CD4-positive, alpha-beta T cell treated with Interleukin-2 at 100 ng/mL for 4 hours (primary cell): ENCODE measurements at regions not wholly inside any gene's neighbourhood (a gene's known extent, or its start where the extent isn't known, plus 50 kb on each side); places are given as distances from the start of the nearest gene placed in this dataset.

Experiments
- DNase-seq: peaks from one replicate; pipeline ENCODE4 v3.0.0-alpha.2; 2020; ENCODE audit warnings: low spot score

- DNase-seq: no peak
Measured at GRCh38 chr14:98494582-98494981, 777.4 kb downstream of the BCL11B start.

DNA sequence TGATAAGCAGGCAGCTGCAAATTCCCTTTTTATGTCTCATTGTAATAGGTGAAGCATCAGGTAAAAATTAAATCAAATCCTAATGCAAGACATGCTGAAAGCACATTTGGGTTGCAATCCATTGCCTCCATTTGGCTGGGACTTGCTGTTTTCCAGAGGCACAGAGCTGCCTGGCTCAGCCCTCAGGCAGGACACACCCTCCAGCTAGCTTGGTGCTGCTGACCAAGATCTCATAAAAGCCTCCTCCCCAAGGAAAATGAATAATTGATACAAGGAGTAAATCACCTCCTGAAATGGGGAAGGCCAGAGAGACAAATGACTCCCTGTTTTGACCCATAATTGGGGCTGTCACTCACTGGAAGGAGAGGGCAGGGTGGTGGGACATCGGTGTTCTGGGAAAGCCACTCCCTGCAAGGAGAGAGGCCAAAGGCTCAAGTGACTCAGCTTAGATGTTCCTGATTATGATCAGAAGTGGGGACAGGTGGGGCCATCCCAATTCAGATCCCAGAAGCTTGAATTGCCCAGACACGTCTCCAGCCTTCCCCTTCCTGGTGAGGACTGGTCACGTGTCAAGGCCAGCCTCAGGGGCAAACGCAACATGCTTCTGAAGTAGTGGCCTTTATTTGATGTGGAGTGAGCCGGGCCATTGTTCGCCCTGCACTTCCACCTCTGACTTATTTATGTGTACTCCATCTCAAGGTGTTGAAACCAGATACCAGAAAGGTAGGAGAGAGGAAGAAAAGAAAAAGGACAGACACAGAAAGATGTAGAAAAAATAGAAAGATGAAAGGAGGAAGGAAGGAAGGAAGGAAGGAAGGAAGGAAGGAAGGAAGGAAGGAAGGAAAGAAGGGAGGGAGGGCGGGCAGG is 773.7 kb downstream of the BCL11B start:
- no peak for DNase-seq

GRCh38 chr14:98501335-98501734 is 770.7 kb downstream of the BCL11B start:
- DNase-seq: no peak

DNA sequence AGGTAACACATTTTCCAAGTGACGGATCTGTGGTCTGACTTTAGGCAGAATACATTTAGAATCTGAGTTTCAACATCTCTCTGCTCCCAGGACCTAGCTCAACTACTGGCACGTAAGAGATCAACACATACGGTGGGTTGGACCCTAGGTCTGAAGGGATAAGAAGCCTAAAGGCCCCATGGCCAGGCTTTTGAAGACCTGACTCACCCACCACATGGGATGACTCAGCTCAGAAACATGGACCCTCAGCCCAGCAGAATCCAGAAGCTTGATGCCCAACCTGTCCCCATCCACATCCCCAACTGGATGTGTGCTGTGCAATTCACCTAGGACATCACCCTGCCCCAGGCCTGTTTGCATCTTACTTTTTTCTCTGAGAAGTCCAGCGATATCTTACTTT is 770.2 kb downstream of the BCL11B start:
- DNase-seq: no peak

DNA sequence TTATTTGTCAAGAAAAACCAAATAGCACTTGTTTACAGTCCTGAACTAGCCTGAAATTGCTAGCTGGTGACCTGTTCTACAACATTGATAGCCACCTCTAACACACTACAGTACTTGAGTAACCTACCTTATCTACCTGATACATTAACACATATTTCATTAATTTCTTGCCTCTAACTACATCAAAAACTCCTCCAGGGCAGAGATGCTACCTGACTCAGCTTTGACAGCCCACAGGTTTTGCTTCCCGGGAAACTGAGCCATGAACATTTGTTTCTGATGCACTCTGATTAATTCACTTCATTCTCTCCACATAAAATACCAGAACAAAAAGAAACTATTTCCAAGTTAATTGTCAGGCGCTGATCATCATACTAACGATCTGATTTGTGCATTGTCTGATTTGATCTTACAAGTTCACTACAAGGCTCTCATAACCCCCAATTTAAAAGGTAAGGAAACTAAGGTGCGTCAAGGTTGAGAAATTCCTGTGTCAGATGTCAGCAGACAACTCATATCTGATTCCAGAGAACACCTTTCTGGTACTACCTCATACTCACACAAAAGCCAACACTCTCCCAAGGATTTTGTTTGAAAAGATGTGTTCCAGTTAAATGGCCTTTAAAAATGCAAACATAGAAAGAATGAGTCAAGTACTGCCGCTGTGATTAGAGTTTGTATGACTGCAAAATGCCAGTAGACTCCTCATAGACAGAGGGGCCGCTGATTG is 768.7 kb downstream of the BCL11B start:
- DNase-seq: no peak

GRCh38 chr14:98507264-98507663 is 764.7 kb downstream of the BCL11B start:
- no peak for DNase-seq

- DNase-seq: no peak
Measured at GRCh38 chr14:98510392-98510791, 761.6 kb downstream of the BCL11B start.

- no peak for DNase-seq
Measured at GRCh38 chr14:98512501-98513251, 759.3 kb downstream of the BCL11B start.

GRCh38 chr14:98513558-98513957 is 758.4 kb downstream of the BCL11B start:
- no peak for DNase-seq

GRCh38 chr14:98514016-98514415 is 758.0 kb downstream of the BCL11B start:
- no peak for DNase-seq

DNA sequence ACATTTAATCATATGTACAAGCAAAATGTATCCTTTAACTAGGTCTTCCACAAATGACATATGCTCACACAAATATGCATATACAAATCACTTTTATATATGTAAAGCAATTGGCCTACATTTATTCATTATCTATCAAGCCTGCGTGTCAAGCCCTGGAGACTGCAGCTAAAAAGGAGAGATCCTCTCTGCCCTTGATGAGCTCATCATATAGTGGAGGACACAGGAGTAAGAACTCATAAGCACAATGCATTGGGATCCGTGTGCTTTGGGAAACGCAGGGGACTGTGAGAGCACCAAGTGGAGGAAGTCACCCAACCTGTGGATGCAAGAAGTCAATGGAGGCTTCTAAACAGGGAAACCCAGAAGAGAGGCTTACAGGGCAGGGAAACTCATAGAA is 735.7 kb downstream of the BCL11B start:
- no peak for DNase-seq

DNA sequence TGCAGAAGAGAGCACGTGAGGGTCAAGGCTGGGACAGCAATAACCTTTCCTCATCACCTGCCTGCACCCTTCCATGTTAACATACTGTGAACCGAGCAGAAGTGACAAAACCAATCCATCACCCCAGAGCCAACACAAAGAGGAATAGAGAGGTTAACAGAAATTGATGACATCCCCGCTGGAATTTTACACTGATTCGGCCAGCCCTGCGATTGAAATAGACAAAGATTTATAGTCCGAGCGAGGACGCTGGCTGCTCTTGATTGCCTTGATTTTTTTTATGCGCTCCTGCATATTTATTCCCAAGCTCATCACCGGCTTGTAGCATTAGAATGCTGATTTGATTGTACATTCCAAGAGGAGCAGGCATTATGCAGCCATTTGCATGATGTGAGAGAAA is 729.7 kb downstream of the BCL11B start:
- no peak for DNase-seq

GRCh38 chr14:98543074-98543473 is 728.9 kb downstream of the BCL11B start:
- DNase-seq: no peak

DNA sequence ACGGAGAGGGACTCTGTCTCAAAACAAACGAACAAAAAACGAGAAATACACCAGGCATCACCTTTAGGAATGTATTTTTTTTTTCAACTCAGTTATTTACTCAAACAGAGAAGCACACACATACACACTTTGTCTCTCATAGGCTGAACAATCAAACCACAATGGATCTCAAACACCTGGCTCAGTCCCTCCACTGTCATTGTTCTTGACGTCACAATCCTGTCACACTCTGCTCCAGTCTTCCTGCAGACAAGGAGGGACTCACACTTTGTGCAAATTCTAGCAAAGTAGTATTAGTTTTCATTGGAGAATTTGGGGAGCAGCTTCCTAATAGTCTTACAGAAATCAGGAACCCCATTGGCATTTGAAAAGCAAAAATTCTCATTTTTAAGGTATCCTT is 727.8 kb downstream of the BCL11B start:
- no peak for DNase-seq

- DNase-seq: no peak
Measured at GRCh38 chr14:98545181-98545580, 726.8 kb downstream of the BCL11B start.

DNA sequence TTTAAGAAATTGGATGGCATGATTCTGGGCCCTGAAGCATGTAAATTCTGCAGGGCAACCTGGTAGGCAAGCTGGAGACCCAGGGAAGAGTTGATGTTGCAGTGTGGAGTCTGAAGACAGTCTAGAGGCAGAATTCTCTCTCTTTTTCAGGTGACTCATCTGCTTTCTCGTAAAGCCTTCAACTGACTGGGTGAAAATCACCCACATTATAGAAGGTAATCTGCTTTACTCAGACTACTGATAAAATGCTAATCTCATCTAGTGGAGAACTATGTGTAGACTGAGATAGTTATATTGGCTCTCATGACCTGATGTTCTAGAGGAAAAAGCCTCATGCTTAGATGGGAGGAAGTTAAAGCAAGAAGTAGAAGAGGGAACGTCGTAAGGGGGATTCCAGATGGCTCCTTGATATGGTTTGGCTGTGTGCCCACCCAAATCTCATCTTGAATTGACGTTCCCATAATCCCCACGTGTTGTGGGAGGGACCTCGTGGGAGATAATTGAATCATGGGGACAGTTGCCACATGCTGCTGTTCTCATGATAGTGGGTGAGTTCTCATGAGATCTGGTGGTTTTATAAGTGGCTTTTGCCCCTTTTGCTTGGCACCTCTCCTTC is 723.8 kb downstream of the BCL11B start:
- no peak for DNase-seq

DNA sequence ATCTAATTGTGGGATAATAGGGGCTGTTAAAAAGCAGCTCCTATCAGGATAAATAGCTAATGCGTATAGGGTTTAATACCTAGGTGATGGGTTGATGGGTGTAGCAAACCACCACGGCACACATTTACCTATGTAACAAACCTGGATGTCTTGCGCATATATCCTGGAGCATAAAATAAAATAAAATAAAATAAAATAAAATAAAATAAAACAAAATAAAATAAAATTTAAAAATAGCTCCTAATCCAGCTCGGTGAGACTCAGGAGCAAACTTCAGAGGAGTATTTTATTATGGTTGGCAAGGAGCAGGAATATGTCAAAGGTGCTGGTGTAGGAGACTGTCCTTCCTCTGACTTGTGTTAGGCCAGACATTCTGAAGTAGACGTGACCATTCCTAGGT is 721.0 kb downstream of the BCL11B start:
- DNase-seq: no peak

- no peak for DNase-seq
Measured at GRCh38 chr14:98555440-98555839, 716.6 kb downstream of the BCL11B start.

- no peak for DNase-seq
Measured at GRCh38 chr14:98564006-98564405, 708.0 kb downstream of the BCL11B start.

GRCh38 chr14:98564541-98564940 is 707.5 kb downstream of the BCL11B start:
- DNase-seq: no peak

- no peak for DNase-seq
Measured at GRCh38 chr14:98571104-98571503, 700.9 kb downstream of the BCL11B start.

DNA sequence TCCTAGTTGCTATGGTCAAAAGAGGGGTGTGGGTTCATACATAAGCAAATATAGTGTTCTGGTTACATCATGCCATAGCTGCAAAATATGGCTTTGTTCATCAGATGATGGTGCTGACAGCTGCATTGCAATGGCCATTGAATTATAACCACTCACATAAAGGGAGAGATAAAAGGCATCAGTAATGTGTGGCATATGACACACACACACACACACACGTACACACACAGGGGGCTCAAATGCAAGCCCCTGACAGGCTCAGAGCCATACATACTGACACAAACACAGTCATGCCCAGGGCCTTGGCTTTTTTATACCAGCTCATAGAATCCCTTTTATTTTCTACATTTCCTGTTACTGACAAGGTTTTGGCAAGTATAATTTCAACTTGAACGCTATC is 698.9 kb downstream of the BCL11B start:
- no peak for DNase-seq
